ENCODE measurements at regions not wholly inside any gene's neighbourhood (a gene's known extent, or its start where the extent isn't known, plus 50 kb on each side); places are given as distances from the start of the nearest gene placed in this dataset.

DNA sequence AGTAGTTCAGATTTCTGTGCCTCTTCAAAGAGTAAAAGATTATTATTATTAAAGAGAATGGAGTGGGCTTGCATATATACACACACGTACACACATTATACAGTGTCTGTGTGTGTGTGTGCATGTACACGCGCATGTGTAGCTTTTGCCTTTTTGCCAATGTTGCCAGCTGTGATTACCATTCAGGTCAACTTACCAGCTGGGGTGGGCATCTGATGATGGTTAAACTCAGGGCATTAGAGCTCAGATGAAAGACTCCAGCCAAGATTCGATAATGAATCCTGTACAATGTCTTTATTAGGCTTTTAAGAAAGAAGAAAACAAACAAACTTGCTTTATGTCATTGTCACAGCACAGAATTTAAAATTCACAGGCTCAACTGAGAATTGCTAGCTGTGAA lies 296.5 kb upstream of the DMAC1 start:
- DNase-seq (no peak), ATAC-seq (no peak)
- Histone ChIP-seq H3K36me3 (no peaks in the 10 kb centered on the region), H3K9me3 (no peaks in the 10 kb centered on the region), H3K4me3 (no peak overlapping the region), H3K27ac (no peak overlapping the region), H3K27me3 (no peaks in the 10 kb centered on the region), H3K4me1 (no peaks in the 10 kb centered on the region)
- in situ Hi-C loops (cut with MboI; ENCODE audit: low sequenced_read_pairs in 4 of 4) (no loop called here), intact Hi-C loops (cut with DNase I; ENCODE audit: low total_unique reads) (no loop called here)
- TF ChIP-seq, protein P1, sequence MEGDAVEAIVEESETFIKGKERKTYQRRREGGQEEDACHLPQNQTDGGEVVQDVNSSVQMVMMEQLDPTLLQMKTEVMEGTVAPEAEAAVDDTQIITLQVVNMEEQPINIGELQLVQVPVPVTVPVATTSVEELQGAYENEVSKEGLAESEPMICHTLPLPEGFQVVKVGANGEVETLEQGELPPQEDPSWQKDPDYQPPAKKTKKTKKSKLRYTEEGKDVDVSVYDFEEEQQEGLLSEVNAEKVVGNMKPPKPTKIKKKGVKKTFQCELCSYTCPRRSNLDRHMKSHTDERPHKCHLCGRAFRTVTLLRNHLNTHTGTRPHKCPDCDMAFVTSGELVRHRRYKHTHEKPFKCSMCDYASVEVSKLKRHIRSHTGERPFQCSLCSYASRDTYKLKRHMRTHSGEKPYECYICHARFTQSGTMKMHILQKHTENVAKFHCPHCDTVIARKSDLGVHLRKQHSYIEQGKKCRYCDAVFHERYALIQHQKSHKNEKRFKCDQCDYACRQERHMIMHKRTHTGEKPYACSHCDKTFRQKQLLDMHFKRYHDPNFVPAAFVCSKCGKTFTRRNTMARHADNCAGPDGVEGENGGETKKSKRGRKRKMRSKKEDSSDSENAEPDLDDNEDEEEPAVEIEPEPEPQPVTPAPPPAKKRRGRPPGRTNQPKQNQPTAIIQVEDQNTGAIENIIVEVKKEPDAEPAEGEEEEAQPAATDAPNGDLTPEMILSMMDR (IDR thresholded peaks at IDR 0.05 in 4 of 5, conservative IDR thresholded peaks at IDR 0.05 in 1 of 5): no peak
- no peak for TF ChIP-seq POLR2A (IDR thresholded peaks at IDR 0.05)

DNA sequence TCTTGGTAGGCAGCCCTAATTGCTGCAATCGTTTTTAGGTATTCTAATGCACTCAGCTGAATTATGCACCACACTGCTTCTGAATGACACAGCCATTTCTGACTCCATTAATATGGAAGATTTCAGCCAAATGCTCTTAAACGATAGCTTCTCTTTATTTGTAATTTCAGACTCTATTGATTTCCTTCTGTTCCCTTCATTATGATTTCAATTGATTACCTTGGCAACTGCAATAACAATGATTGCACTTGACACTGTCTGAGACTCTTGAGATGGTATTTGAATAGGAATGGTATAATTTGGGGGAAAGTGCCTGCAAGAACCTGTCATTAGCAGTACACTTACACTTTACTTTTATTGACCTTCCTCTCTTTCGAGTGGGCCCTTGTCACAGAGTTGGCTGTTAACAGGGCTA lies 296.1 kb upstream of the DMAC1 start:
- no peak for DNase-seq
- in situ Hi-C loops (cut with MboI; ENCODE audit: low sequenced_read_pairs in 4 of 4) (no loop called here), intact Hi-C loops (cut with DNase I; ENCODE audit: low total_unique reads) (no loop called here)
- no peak overlapping the region for H3K27ac ChIP-seq
- no peaks in the 10 kb centered on the region for H3K4me1 ChIP-seq
- ATAC-seq: no peak
- TF ChIP-seq, protein P1 (IDR thresholded peaks at IDR 0.05 in 4 of 5, conservative IDR thresholded peaks at IDR 0.05 in 1 of 5): no peak
- TF ChIP-seq POLR2A (IDR thresholded peaks at IDR 0.05): no peak
- no peaks in the 10 kb centered on the region for H3K27me3 ChIP-seq
- H3K4me3 ChIP-seq: no peak overlapping the region
- no peaks in the 10 kb centered on the region for H3K9me3 ChIP-seq
- H3K36me3 ChIP-seq: no peaks in the 10 kb centered on the region

DNA sequence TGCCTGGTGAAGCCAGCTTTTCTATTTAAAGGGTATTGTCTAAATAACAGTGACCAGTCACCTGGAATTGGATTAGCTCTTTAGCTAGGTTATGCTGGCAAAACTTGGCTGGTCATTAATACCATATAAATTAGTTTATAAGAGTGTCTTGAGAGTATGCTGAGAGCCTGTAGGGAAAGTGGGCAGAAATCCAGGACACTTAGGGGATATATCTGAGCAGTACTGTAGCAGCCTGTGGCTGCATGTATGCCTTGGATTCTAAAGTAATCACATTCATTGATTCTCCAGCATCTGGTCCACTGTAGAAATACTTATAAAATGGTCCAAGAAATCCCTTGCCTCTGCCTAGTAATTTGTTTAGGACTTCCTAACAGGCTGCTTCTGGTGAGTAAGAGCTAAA lies 288.9 kb upstream of the DMAC1 start:
- ATAC-seq (no peak), DNase-seq (no peak)
- H3K27me3 ChIP-seq: no peaks in the 10 kb centered on the region
- TF ChIP-seq POLR2A (IDR thresholded peaks at IDR 0.05): no peak
- TF ChIP-seq, protein P1 (IDR thresholded peaks at IDR 0.05 in 4 of 5, conservative IDR thresholded peaks at IDR 0.05 in 1 of 5): no peak
- H3K9me3 ChIP-seq: no peaks in the 10 kb centered on the region
- in situ Hi-C loops (cut with MboI; ENCODE audit: low sequenced_read_pairs in 4 of 4): no loop called here
- H3K36me3 ChIP-seq: no peaks in the 10 kb centered on the region
- H3K4me1 ChIP-seq: no peaks in the 10 kb centered on the region
- intact Hi-C loops (cut with DNase I; ENCODE audit: low total_unique reads): no loop called here
- H3K27ac ChIP-seq: no peak overlapping the region
- H3K4me3 ChIP-seq: no peak overlapping the region

DNA sequence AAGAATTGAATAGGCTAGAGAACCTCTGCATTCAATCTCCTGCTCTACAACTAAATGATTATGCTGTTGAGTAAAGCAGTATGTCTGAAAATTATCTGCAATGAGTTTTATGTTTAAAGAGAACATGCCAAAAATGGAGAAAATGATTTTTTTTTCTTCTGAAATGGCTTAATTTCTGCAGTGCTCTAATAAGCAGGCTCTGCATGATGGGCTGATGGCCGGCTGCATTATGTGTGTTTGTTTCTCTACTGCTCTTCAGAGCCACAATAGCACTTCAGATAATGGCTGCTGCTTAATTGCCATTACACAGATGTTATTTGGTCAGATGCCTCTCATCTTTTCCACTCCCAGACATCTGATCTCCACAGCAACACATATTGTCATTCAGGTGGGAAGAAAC lies 286.4 kb upstream of the DMAC1 start:
- H3K27ac ChIP-seq: no peak overlapping the region
- H3K27me3 ChIP-seq: no peaks in the 10 kb centered on the region
- H3K9me3 ChIP-seq: no peaks in the 10 kb centered on the region
- in situ Hi-C loops (cut with MboI; ENCODE audit: low sequenced_read_pairs in 4 of 4): no loop called here
- H3K4me3 ChIP-seq: no peak overlapping the region
- no peak for ATAC-seq
- H3K4me1 ChIP-seq: no peaks in the 10 kb centered on the region
- no peaks in the 10 kb centered on the region for H3K36me3 ChIP-seq
- intact Hi-C loops (cut with DNase I; ENCODE audit: low total_unique reads): no loop called here
- TF ChIP-seq, protein P1 (IDR thresholded peaks at IDR 0.05 in 4 of 5, conservative IDR thresholded peaks at IDR 0.05 in 1 of 5): no peak
- DNase-seq: no peak

DNA sequence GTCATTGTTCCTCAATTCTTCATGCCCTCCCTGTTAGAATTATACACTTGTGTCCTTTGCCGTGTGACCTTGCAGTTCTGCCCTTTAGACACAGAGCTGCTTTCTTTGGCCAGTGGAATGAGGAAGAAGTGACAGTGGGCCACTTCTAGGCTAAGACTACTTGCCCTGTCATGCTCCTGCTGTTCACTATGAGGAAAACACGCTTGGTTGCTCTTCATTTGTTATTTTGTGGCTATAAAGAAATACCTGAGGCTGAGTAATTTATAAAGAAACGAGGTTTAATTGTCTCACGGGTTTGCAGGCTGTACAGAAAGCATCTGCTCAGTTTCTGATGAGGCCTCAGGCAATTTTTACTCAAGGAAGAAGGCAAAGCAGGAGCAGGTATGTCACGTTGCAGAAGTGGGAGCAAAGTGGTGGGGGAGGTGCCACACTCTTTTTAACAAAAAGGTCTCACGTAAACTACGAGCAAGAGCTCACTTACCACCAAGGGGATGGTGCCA lies 279.1 kb upstream of the DMAC1 start:
- in situ Hi-C loops (cut with MboI; ENCODE audit: low sequenced_read_pairs in 4 of 4): no loop called here

More for the DNA sequence above, 279.1 kb upstream of the DMAC1 start:
- no peak overlapping the region for H3K4me3 ChIP-seq
- no peaks in the 10 kb centered on the region for H3K27me3 ChIP-seq
- H3K9me3 ChIP-seq: no peaks in the 10 kb centered on the region
- intact Hi-C loops (cut with DNase I; ENCODE audit: low total_unique reads): no loop called here
- H3K36me3 ChIP-seq: no peaks in the 10 kb centered on the region
- no peak for ATAC-seq
- no peak for TF ChIP-seq POLR2A (IDR thresholded peaks at IDR 0.05)
- TF ChIP-seq, protein P1 (IDR thresholded peaks at IDR 0.05 in 4 of 5, conservative IDR thresholded peaks at IDR 0.05 in 1 of 5): no peak
- no peak overlapping the region for H3K27ac ChIP-seq
- no peaks in the 10 kb centered on the region for H3K4me1 ChIP-seq
- no peak for DNase-seq

Measured in gastrocnemius medialis (tissue), 4 donors.